Erythroblast (primary cell): ENCODE measurements at regions not wholly inside any gene's neighbourhood (a gene's known extent, or its start where the extent isn't known, plus 50 kb on each side); places are given as distances from the start of the nearest gene placed in this dataset.

Experiments
- GATA1 ChIP-seq: IDR thresholded peaks from 2 replicates; pipeline ENCODE4 v1.6.1; 2011; ENCODE audit warnings: low read depth, mild to moderate bottlenecking, control low read depth, low read length, moderate library complexity
- POLR2A ChIP-seq: IDR thresholded peaks from 2 replicates; pipeline ENCODE4 v1.6.1; 2011; ENCODE audit warnings: mild to moderate bottlenecking, low read length

GRCh38 chr2:41913311-41913710 lies 134.5 kb upstream of the PKDCC start:
- TF ChIP-seq POLR2A (no peak), GATA1 (no peak)
